NCI-H2029 treated with DMSO at 0.1 percent for 48 hours (cell line): ENCODE measurements at regions not wholly inside any gene's neighbourhood (a gene's known extent, or its start where the extent isn't known, plus 50 kb on each side); places are given as distances from the start of the nearest gene placed in this dataset.

Experiments used
- DNase-seq: peaks from one replicate; lab custom pipeline; 2025; lab: John Stamatoyannopoulos, UW

- peak; percentile 62 for DNase-seq
Observed at GRCh38 chr12:124517260-124518050, 50.0 kb downstream of the NCOR2 start.

GRCh38 chr12:124516850-124517249 lies 50.6 kb downstream of the NCOR2 start:
- no peak for DNase-seq

GRCh38 chr12:124515981-124516380 lies 51.4 kb downstream of the NCOR2 start:
- DNase-seq: no peak

GRCh38 chr12:124514996-124515932 lies 52.1 kb downstream of the NCOR2 start:
- DNase-seq: no peak

GRCh38 chr12:124514145-124514995 lies 53.0 kb downstream of the NCOR2 start:
- no peak for DNase-seq

- no peak for DNase-seq
Observed at GRCh38 chr12:124513297-124513867, 54.0 kb downstream of the NCOR2 start.

- peak; percentile 33 for DNase-seq
Observed at GRCh38 chr12:124512667-124513296, 54.6 kb downstream of the NCOR2 start.

GRCh38 chr12:124511259-124511985 lies 56.0 kb downstream of the NCOR2 start:
- DNase-seq: no peak

- DNase-seq: no peak
Observed at GRCh38 chr12:124510301-124510970, 57.0 kb downstream of the NCOR2 start.

- DNase-seq: no peak
Observed at GRCh38 chr12:124509676-124510300, 57.6 kb downstream of the NCOR2 start.

- DNase-seq: no peak
Observed at GRCh38 chr12:124509300-124509675, 58.1 kb downstream of the NCOR2 start.

- no peak for DNase-seq
Observed at GRCh38 chr12:124508381-124509079, 58.9 kb downstream of the NCOR2 start.

GRCh38 chr12:124507188-124508109 lies 60.0 kb downstream of the NCOR2 start:
- no peak for DNase-seq

GRCh38 chr12:124506832-124507153 lies 60.6 kb downstream of the NCOR2 start:
- DNase-seq: no peak

- DNase-seq: peak; percentile 20
Observed at GRCh38 chr12:124506145-124506831, 61.1 kb downstream of the NCOR2 start.

- no peak for DNase-seq
Observed at GRCh38 chr12:124505001-124505818, 62.2 kb downstream of the NCOR2 start.
